PC-3 (cell line): ENCODE measurements at regions not wholly inside any gene's neighbourhood (a gene's known extent, or its start where the extent isn't known, plus 50 kb on each side); places are given as distances from the start of the nearest gene placed in this dataset.

ENCODE experiments used
- EZH2phosphoT487 ChIP-seq: fragments of 300-600 bp; sonication (generic); IDR thresholded peaks from 2 replicates; pipeline ENCODE4 v1.6.1; 2018; ENCODE audit warnings: mild to moderate bottlenecking, antibody characterized with exemption, low read length, borderline replicate concordance
- TF ChIP-seq, protein P1 (sequence below): fragments of 300-600 bp; sonication (generic); conservative IDR thresholded peaks from 2 replicates; pipeline ENCODE4 v1.5.1; 2017; ENCODE audit warnings: antibody characterized with exemption, low read depth, mild to moderate bottlenecking, low read length

DNA sequence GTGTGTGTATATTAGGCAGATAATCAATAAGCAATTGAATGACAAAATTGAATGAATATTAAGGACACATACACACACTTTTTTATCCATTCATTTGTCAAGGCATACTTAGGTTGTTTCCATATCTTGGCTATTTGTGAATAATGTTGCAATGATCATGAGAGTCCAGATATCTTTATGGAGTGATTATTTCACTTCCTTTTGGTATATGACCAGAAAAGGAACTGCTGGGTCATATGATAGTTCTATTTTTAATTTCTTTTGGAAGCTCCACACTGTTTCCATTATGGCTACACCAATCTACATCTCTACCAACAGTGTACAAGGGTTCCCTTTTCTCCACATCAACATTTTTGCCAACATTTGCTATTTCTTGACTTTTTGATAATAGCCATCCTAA, 137.7 kb upstream of the PAPPA start:
- TF ChIP-seq EZH2phosphoT487, result no peak
- TF ChIP-seq, protein P1, sequence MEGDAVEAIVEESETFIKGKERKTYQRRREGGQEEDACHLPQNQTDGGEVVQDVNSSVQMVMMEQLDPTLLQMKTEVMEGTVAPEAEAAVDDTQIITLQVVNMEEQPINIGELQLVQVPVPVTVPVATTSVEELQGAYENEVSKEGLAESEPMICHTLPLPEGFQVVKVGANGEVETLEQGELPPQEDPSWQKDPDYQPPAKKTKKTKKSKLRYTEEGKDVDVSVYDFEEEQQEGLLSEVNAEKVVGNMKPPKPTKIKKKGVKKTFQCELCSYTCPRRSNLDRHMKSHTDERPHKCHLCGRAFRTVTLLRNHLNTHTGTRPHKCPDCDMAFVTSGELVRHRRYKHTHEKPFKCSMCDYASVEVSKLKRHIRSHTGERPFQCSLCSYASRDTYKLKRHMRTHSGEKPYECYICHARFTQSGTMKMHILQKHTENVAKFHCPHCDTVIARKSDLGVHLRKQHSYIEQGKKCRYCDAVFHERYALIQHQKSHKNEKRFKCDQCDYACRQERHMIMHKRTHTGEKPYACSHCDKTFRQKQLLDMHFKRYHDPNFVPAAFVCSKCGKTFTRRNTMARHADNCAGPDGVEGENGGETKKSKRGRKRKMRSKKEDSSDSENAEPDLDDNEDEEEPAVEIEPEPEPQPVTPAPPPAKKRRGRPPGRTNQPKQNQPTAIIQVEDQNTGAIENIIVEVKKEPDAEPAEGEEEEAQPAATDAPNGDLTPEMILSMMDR, result no peak
